Caco-2 (cell line): ENCODE measurements at regions not wholly inside any gene's neighbourhood (a gene's known extent, or its start where the extent isn't known, plus 50 kb on each side); places are given as distances from the start of the nearest gene placed in this dataset.

Experiments used
- BruUV-seq: library from RNA; stranded (reverse); fragments of 400-500 nt; replicated peaks from 2 replicates; lab custom pipeline; 2021; lab: Mats Ljungman, UMichigan
- CTCF ChIA-PET: fragments of 300-600 bp; sonication (Branson Sonifier 250); formaldehyde crosslinking; loops from one replicate; lab custom pipeline; 2022; ENCODE audit warnings: antibody characterized with exemption; lab: Charles Lee
- POLR2A ChIA-PET: fragments of 300-600 bp; sonication (Branson Sonifier 250); formaldehyde crosslinking; loops from one replicate; lab custom pipeline; 2022; ENCODE audit warnings: antibody characterized with exemption; lab: Charles Lee
- DNase-seq, 2 experiments: peaks; one replicate each; pipeline versions ENCODE4 v3.0.0 to v3.0.0-alpha.2; 2020 to 2022
- H3K27me3 ChIP-seq: replicated peaks from 2 replicates; pipeline ENCODE4 v1.6.0; 2011; ENCODE audit warnings: low read length; ENCODE audit not compliant: control insufficient read depth, insufficient read depth
- H3K36me3 ChIP-seq: 2 replicates; pipeline ENCODE4 v1.5.1; 2011; ENCODE audit warnings: low read length; ENCODE audit not compliant: control insufficient read depth, insufficient read depth
- H3K4me1 ChIP-seq: fragments of 250-450 bp; sonication (Bioruptor Pico); 2 replicates; pipeline ENCODE4 v1.5.1; 2020; ENCODE audit warnings: mild to moderate bottlenecking
- H3K4me3 ChIP-seq: 2 replicates; pipeline ENCODE4 v1.5.1; 2011; ENCODE audit warnings: low read depth, mild to moderate bottlenecking, control low read depth, low read length
- H3K9me3 ChIP-seq: fragments of 250-450 bp; sonication (Bioruptor Pico); 2 replicates; pipeline ENCODE4 v1.5.1; 2020; ENCODE audit warnings: mild to moderate bottlenecking, moderate library complexity
- H3K27ac Mint-ChIP-seq: one replicate; pipeline ENCODE4 v1.8.0; 2022; ENCODE audit warnings: mixed read lengths; ENCODE audit not compliant: unreplicated experiment
- H3K27me3 Mint-ChIP-seq: one replicate; pipeline ENCODE4 v1.8.0; 2022; ENCODE audit warnings: mixed read lengths; ENCODE audit not compliant: insufficient read depth, unreplicated experiment
- H3K36me3 Mint-ChIP-seq: one replicate; pipeline ENCODE4 v1.8.0; 2022; ENCODE audit warnings: mild to moderate bottlenecking, mixed read lengths; ENCODE audit not compliant: insufficient read depth, unreplicated experiment
- H3K4me1 Mint-ChIP-seq: one replicate; pipeline ENCODE4 v1.8.0; 2022; ENCODE audit warnings: low read depth, mixed read lengths; ENCODE audit not compliant: unreplicated experiment
- H3K4me3 Mint-ChIP-seq: one replicate; pipeline ENCODE4 v1.8.0; 2022; ENCODE audit warnings: mild to moderate bottlenecking, moderate library complexity, mixed read lengths; ENCODE audit not compliant: unreplicated experiment
- H3K9me3 Mint-ChIP-seq: one replicate; pipeline ENCODE4 v1.8.0; 2022; ENCODE audit warnings: mixed read lengths; ENCODE audit not compliant: unreplicated experiment
- CTCF ChIP-seq, 2 experiments: fragments of 200-600 bp in 1 of 2; IDR thresholded peaks; 1 replicate in 1 of 2; 2 replicates in 1 of 2; pipeline versions ENCODE4 v1.5.1 to v1.8.0; 2011 to 2022; ENCODE audit warnings: antibody characterized with exemption in 1 of 2, control low read depth in 1 of 2, inconsistent platforms in 1 of 2, low read depth in 1 of 2, low read length in 1 of 2, mild to moderate bottlenecking in 1 of 2, moderate library complexity in 1 of 2; ENCODE audit not compliant: insufficient read depth in 1 of 2, severe bottlenecking in 1 of 2, unreplicated experiment in 1 of 2
- intact Hi-C: fragments of 100-400 bp; cut with micrococcal nuclease; formaldehyde crosslinking; loops from one replicate; pipeline ENCODE4 v1.10.0; 2022; ENCODE audit not compliant: unreplicated experiment

- no peaks in the 10 kb centered on the region for H3K4me1 Mint-ChIP-seq
- CTCF ChIA-PET = no interaction called here
- no TSS peak for BruUV-seq
- Histone ChIP-seq H3K27me3 (peaks cover 2% of the 10 kb centered on the region), H3K4me3 (no peak overlapping the region), H3K36me3 (no peaks in the 10 kb centered on the region), H3K9me3 (no peaks in the 10 kb centered on the region), H3K4me1 (no peaks in the 10 kb centered on the region)
- no peak overlapping the region for H3K4me3 Mint-ChIP-seq
- peaks cover 42% of the 10 kb centered on the region for H3K27me3 Mint-ChIP-seq
- TF ChIP-seq CTCF (IDR thresholded peaks at IDR 0.05; ENCODE audit: insufficient read depth in 1 of 2, low read depth in 1 of 2, low read length in 1 of 2, severe bottlenecking in 1 of 2, unreplicated experiment in 1 of 2) = no peak
- peak in 1 of 2 experiments; percentile 14 for DNase-seq
- intact Hi-C loops = no loop called here
- POLR2A ChIA-PET = no interaction called here
- no peaks in the 10 kb centered on the region for H3K36me3 Mint-ChIP-seq
- H3K9me3 Mint-ChIP-seq = no peaks in the 10 kb centered on the region
- no peak overlapping the region for H3K27ac Mint-ChIP-seq
Observed at GRCh38 chr13:111420113-111420876, 99.9 kb downstream of the TEX29 start.

GRCh38 chr13:111421216-111421615 is 100.8 kb downstream of the TEX29 start:
- Mint-ChIP-seq H3K9me3 (no peaks in the 10 kb centered on the region), H3K27ac (no peak overlapping the region), H3K4me3 (no peak overlapping the region), H3K36me3 (no peaks in the 10 kb centered on the region), H3K4me1 (no peaks in the 10 kb centered on the region), H3K27me3 (peaks cover 43% of the 10 kb centered on the region)
- intact Hi-C loops = no loop called here
- ChIA-PET POLR2A (no interaction called here), CTCF (no interaction called here)
- peak in 1 of 2 experiments; percentile 9 for DNase-seq
- Histone ChIP-seq H3K4me3 (no peak overlapping the region), H3K4me1 (no peaks in the 10 kb centered on the region), H3K9me3 (no peaks in the 10 kb centered on the region), H3K36me3 (no peaks in the 10 kb centered on the region), H3K27me3 (peaks cover 2% of the 10 kb centered on the region)
- TF ChIP-seq CTCF (IDR thresholded peaks at IDR 0.05; ENCODE audit: insufficient read depth in 1 of 2, low read depth in 1 of 2, low read length in 1 of 2, severe bottlenecking in 1 of 2, unreplicated experiment in 1 of 2) = no peak
- BruUV-seq = no TSS peak

- Histone ChIP-seq H3K27me3 (peaks cover 2% of the 10 kb centered on the region), H3K36me3 (no peaks in the 10 kb centered on the region), H3K4me1 (no peaks in the 10 kb centered on the region), H3K4me3 (no peak overlapping the region), H3K9me3 (no peaks in the 10 kb centered on the region)
- intact Hi-C loops = no loop called here
- DNase-seq = no peak
- Mint-ChIP-seq H3K27me3 (peaks cover 38% of the 10 kb centered on the region), H3K4me3 (no peak overlapping the region), H3K36me3 (no peaks in the 10 kb centered on the region), H3K9me3 (no peaks in the 10 kb centered on the region), H3K27ac (no peak overlapping the region), H3K4me1 (no peaks in the 10 kb centered on the region)
- BruUV-seq = no TSS peak
- ChIA-PET POLR2A (no interaction called here), CTCF (no interaction called here)
- TF ChIP-seq CTCF (IDR thresholded peaks at IDR 0.05; ENCODE audit: insufficient read depth in 1 of 2, low read depth in 1 of 2, low read length in 1 of 2, severe bottlenecking in 1 of 2, unreplicated experiment in 1 of 2) = no peak
Observed at GRCh38 chr13:111422348-111422747, 101.9 kb downstream of the TEX29 start.
